Gastrocnemius medialis (tissue), 4 donors: ENCODE measurements at regions not wholly inside any gene's neighbourhood (a gene's known extent, or its start where the extent isn't known, plus 50 kb on each side); places are given as distances from the start of the nearest gene placed in this dataset.

ENCODE experiments used
- ATAC-seq, 2 donors: fragments of 150-250 bp; one replicate each; pipeline ENCODE4 v1.9.1; 2016
- DNase-seq, 2 donors: peaks; one replicate each; pipeline ENCODE4 v3.0.0-alpha.2; 2019
- H3K27ac ChIP-seq, 4 donors: fragments of 200-600 bp; sonication (generic); 1 replicate in 1 of 4; 2 replicates in 3 of 4; pipeline ENCODE4 v1.5.1; 2016 to 2018; ENCODE audit warnings: mild to moderate bottlenecking in 2 of 4, moderate library complexity in 1 of 4
- H3K27me3 ChIP-seq, 3 donors: fragments of 200-600 bp; sonication (generic) in 2 of 3; 1 replicate in 1 of 3; 2 replicates in 2 of 3; pipeline versions ENCODE4 v1.5.1 to v1.6.0; 2016 to 2019; ENCODE audit warnings: mild to moderate bottlenecking in 1 of 3, moderate library complexity in 1 of 3
- H3K36me3 ChIP-seq, 2 donors: fragments of 200-600 bp; sonication (generic) in 1 of 2; one replicate each; pipeline ENCODE4 v1.5.1; 2017 to 2018
- H3K4me1 ChIP-seq, 2 donors: fragments of 200-600 bp; sonication (generic) in 1 of 2; one replicate each; pipeline ENCODE4 v1.5.1; 2016 to 2017; ENCODE audit warnings: mild to moderate bottlenecking in 2 of 2
- H3K4me3 ChIP-seq, 4 donors: fragments of 200-600 bp; sonication (generic) in 3 of 4; 1 replicate in 1 of 4; 2 replicates in 3 of 4; pipeline ENCODE4 v1.5.1; 2016 to 2019; ENCODE audit warnings: mild to moderate bottlenecking in 2 of 4
- H3K9me3 ChIP-seq, 3 donors: fragments of 200-600 bp; sonication (generic) in 2 of 3; 1 replicate in 1 of 3; 2 replicates in 2 of 3; pipeline ENCODE4 v1.5.1; 2016 to 2019
- CTCF ChIP-seq, 5 experiments: fragments of 450-650 bp in 3 of 5; fragments of 200-600 bp in 2 of 5; sonication (generic) in 2 of 5; IDR thresholded peaks in 4 of 5; conservative IDR thresholded peaks in 1 of 5; 1 replicate in 4 of 5; 2 replicates in 1 of 5; pipeline ENCODE4 v1.5.1; 2016 to 2019; ENCODE audit warnings: antibody characterized with exemption in 5 of 5, mild to moderate bottlenecking in 3 of 5, moderate library complexity in 3 of 5
- POLR2A ChIP-seq, 2 donors: fragments of 450-650 bp; IDR thresholded peaks; one replicate each; pipeline ENCODE4 v1.6.1; 2017; ENCODE audit warnings: antibody characterized with exemption in 2 of 2, mild to moderate bottlenecking in 2 of 2, moderate library complexity in 2 of 2
- in situ Hi-C, 4 donors: fragments of 200-750 bp; cut with MboI; loops; one replicate each; pipeline versions ENCODE4 v1.15.0 to v1.8.0; 2017; ENCODE audit warnings: low sequenced_read_pairs in 4 of 4
- intact Hi-C: fragments of 100-400 bp; cut with DNase I; formaldehyde crosslinking; loops from one replicate; pipeline ENCODE4 v1.15.1; 2023; ENCODE audit warnings: low total_unique reads

GRCh38 chr14:86824167-86824566 lies 1168.8 kb downstream of the GALC start:
- no peak overlapping the region for H3K27ac ChIP-seq
- H3K9me3 ChIP-seq: no peaks in the 10 kb centered on the region
- no peak overlapping the region for H3K4me3 ChIP-seq
- no peaks in the 10 kb centered on the region for H3K4me1 ChIP-seq
- DNase-seq (no peak), ATAC-seq (no peak)
- intact Hi-C loops: no loop called here
- no peaks in the 10 kb centered on the region for H3K27me3 ChIP-seq
- in situ Hi-C loops: no loop called here
- no peaks in the 10 kb centered on the region for H3K36me3 ChIP-seq
- TF ChIP-seq CTCF (IDR thresholded peaks at IDR 0.05 in 4 of 5, conservative IDR thresholded peaks at IDR 0.05 in 1 of 5) (no peak), POLR2A (IDR thresholded peaks at IDR 0.05) (no peak)

GRCh38 chr14:86823581-86823980 lies 1169.4 kb downstream of the GALC start:
- DNase-seq: no peak
- Histone ChIP-seq H3K4me1 (no peaks in the 10 kb centered on the region), H3K9me3 (no peaks in the 10 kb centered on the region), H3K4me3 (no peak overlapping the region), H3K27ac (no peak overlapping the region), H3K36me3 (no peaks in the 10 kb centered on the region), H3K27me3 (no peaks in the 10 kb centered on the region)
- intact Hi-C loops (no loop called here), in situ Hi-C loops (no loop called here)
- ATAC-seq: no peak
- TF ChIP-seq CTCF (IDR thresholded peaks at IDR 0.05 in 4 of 5, conservative IDR thresholded peaks at IDR 0.05 in 1 of 5) (no peak), POLR2A (IDR thresholded peaks at IDR 0.05) (no peak)

- no peak for TF ChIP-seq CTCF (IDR thresholded peaks at IDR 0.05 in 4 of 5, conservative IDR thresholded peaks at IDR 0.05 in 1 of 5)
- no peak for TF ChIP-seq POLR2A (IDR thresholded peaks at IDR 0.05)
Measured at GRCh38 chr14:86815341-86815740, 1177.6 kb downstream of the GALC start.

GRCh38 chr14:86802726-86803125 lies 1190.3 kb downstream of the GALC start:
- Histone ChIP-seq H3K27me3 (no peaks in the 10 kb centered on the region), H3K36me3 (no peaks in the 10 kb centered on the region), H3K9me3 (no peaks in the 10 kb centered on the region), H3K4me3 (no peak overlapping the region), H3K27ac (no peak overlapping the region), H3K4me1 (no peaks in the 10 kb centered on the region)
- no peak for DNase-seq
- no peak for TF ChIP-seq POLR2A (IDR thresholded peaks at IDR 0.05)
- TF ChIP-seq CTCF (IDR thresholded peaks at IDR 0.05 in 4 of 5, conservative IDR thresholded peaks at IDR 0.05 in 1 of 5): no peak
- in situ Hi-C loops (no loop called here), intact Hi-C loops (no loop called here)
- no peak for ATAC-seq

More at GRCh38 chr14:86815341-86815740, 1177.6 kb downstream of the GALC start:
- no peaks in the 10 kb centered on the region for H3K27me3 ChIP-seq
- no peak overlapping the region for H3K27ac ChIP-seq
- no peaks in the 10 kb centered on the region for H3K4me1 ChIP-seq
- in situ Hi-C loops (no loop called here), intact Hi-C loops (no loop called here)
- ATAC-seq (no peak), DNase-seq (no peak)
- H3K4me3 ChIP-seq: no peak overlapping the region
- no peaks in the 10 kb centered on the region for H3K9me3 ChIP-seq
- no peaks in the 10 kb centered on the region for H3K36me3 ChIP-seq

- in situ Hi-C loops: no loop called here
- H3K36me3 ChIP-seq: no peaks in the 10 kb centered on the region
- H3K27ac ChIP-seq: no peak overlapping the region
- no peaks in the 10 kb centered on the region for H3K4me1 ChIP-seq
- no peak for TF ChIP-seq POLR2A (IDR thresholded peaks at IDR 0.05)
- no peak for TF ChIP-seq CTCF (IDR thresholded peaks at IDR 0.05 in 4 of 5, conservative IDR thresholded peaks at IDR 0.05 in 1 of 5)
- ATAC-seq (no peak), DNase-seq (no peak)
- no peak overlapping the region for H3K4me3 ChIP-seq
- H3K27me3 ChIP-seq: no peaks in the 10 kb centered on the region
- intact Hi-C loops: loop anchor here (1.0 kb wide), 1 partner anchor 13 kb away; no protein-coding TSS in a partner anchor
- H3K9me3 ChIP-seq: no peaks in the 10 kb centered on the region
Measured at GRCh38 chr14:86799244-86799647, 1193.7 kb downstream of the GALC start.
